ENCODE measurements at regions not wholly inside any gene's neighbourhood (a gene's known extent, or its start where the extent isn't known, plus 50 kb on each side); places are given as distances from the start of the nearest gene placed in this dataset.

DNA sequence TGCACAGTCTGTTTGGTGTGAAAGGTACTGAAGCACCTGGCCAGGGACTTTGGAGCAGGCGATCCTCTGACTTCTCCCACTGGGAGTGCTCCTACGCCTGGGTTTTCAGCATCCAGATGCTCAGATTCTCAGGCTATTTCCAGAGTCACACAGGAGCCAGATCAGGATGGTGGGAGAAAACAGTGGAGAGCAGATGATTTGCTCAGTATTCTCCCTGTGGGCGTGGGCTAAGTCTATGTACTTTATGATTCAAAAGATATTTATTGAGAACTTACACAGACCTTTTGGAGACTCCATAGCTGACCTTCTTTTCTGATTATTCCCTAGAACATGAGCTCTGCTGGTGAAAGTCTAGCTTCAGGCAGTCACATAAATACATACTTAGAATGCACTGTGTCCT lies 134.6 kb downstream of the TENT5C start:
- no peak overlapping the region for H3K23ac ChIP-seq (ENCODE audit: insufficient read length)
- H2BK120ac ChIP-seq (replicated peaks; ENCODE audit: low read depth, low read length), result no peak overlapping the region
- no peak overlapping the region for H3K4me3 ChIP-seq (ENCODE audit: extremely low read depth in 1 of 4, insufficient read depth in 2 of 4, low read depth in 3 of 4, low read length in 4 of 4)
- no peaks in the 10 kb centered on the region for H3K36me3 ChIP-seq (ENCODE audit: control insufficient read depth in 2 of 4, insufficient read depth in 4 of 4, low read length in 3 of 4)
- DNase-seq (ENCODE audit: low read depth in 1 of 2, low spot score in 2 of 2), result no peak
- no peak overlapping the region for H4K8ac ChIP-seq (ENCODE audit: extremely low read depth, insufficient read depth, low read length)
- peak overlapping the region; percentile 68; the same call in 1 of the 2 replicates for H2AFZ ChIP-seq (ENCODE audit: low read length)
- no peak overlapping the region for H3K18ac ChIP-seq (ENCODE audit: extremely low read depth, low read length)
- no peak overlapping the region for H2BK20ac ChIP-seq (ENCODE audit: low read length)
- no peaks in the 10 kb centered on the region for H3K9me3 ChIP-seq (ENCODE audit: insufficient read depth in 2 of 2, low read depth in 1 of 2, low read length in 1 of 2)
- H2BK5ac ChIP-seq (ENCODE audit: low read depth, low read length), result no peak overlapping the region
- H3K4me2 ChIP-seq (ENCODE audit: insufficient read depth in 1 of 2, low read depth in 2 of 2, low read length in 2 of 2), result no peak overlapping the region
- no peaks in the 10 kb centered on the region for H4K20me1 ChIP-seq (replicated peaks in 1 of 2; ENCODE audit: control insufficient read depth in 1 of 2, insufficient read depth in 2 of 2, low read length in 2 of 2)
- no peaks in the 10 kb centered on the region for H3K79me2 ChIP-seq (ENCODE audit: control insufficient read depth in 1 of 2, insufficient read depth in 2 of 2, low read length in 2 of 2)
- H3K9ac ChIP-seq (replicated peaks in 1 of 4; ENCODE audit: extremely low read depth in 1 of 4, low read depth in 3 of 4, low read length in 3 of 4), result no peak overlapping the region
- H2BK12ac ChIP-seq (ENCODE audit: low read depth, low read length), result no peak overlapping the region
- H2BK15ac ChIP-seq (ENCODE audit: low read length), result no peak overlapping the region
- H3K56ac ChIP-seq (replicated peaks; ENCODE audit: insufficient read length, low read depth, low read length), result no peak overlapping the region
- no peak overlapping the region for H2AK5ac ChIP-seq (ENCODE audit: low read depth, low read length)
- ChIA-PET POLR2A (ENCODE audit: partially characterized antibody) (no interaction called here), CTCF (ENCODE audit: partially characterized antibody) (interaction anchor here (0.6 to 2.9 kb wide), 2 partner anchors 14 to 17 kb away, joined by 3 to 17 read pairs; no protein-coding TSS in a partner anchor)
- H4K91ac ChIP-seq (replicated peaks; ENCODE audit: insufficient read length, low read length), result no peak overlapping the region
- no peaks in the 10 kb centered on the region for H3K23me2 ChIP-seq (ENCODE audit: low read depth, low read length)
- no peak overlapping the region for H4K5ac ChIP-seq (ENCODE audit: insufficient read length, low read depth, low read length)
- no peaks in the 10 kb centered on the region for H3K27me3 ChIP-seq (replicated peaks in 1 of 4; ENCODE audit: control insufficient read depth in 3 of 4, extremely low read depth in 1 of 4, insufficient read depth in 3 of 4, low read length in 3 of 4)
- WGBS, 2 experiments (ENCODE audit: extremely low coverage in 1 of 2, insufficient coverage in 1 of 2, insufficient read length in 1 of 2, insufficient replicate concordance in 2 of 2, low coverage in 1 of 2, low lambda C conversion rate in 2 of 2, missing lambda C conversion rate in 1 of 2), result 74% methylated on average over 3 of the region's 3 CpGs; no CpG with 5 or more reads in 1 of the 2 experiments
- H3K79me1 ChIP-seq (ENCODE audit: low read depth, low read length), result no peaks in the 10 kb centered on the region
- no peak for FAIRE-seq
- H3K4me1 ChIP-seq (replicated peaks in 1 of 4; ENCODE audit: control insufficient read depth in 3 of 4, insufficient read depth in 4 of 4, low read length in 3 of 4), result no peaks in the 10 kb centered on the region
- no peak overlapping the region for H3K4ac ChIP-seq (replicated peaks; ENCODE audit: insufficient read length, low read depth, low read length)
- H3K27ac ChIP-seq (ENCODE audit: low read depth, low read length), result no peak overlapping the region
- H3K14ac ChIP-seq (ENCODE audit: insufficient read length), result no peak overlapping the region
- TF ChIP-seq BRCA1 (IDR thresholded peaks at IDR 0.05; ENCODE audit: low read depth, low read length), result no peak
- TF ChIP-seq BACH1 (IDR thresholded peaks at IDR 0.05; ENCODE audit: low read length), result no peak
- no peak for TF ChIP-seq RAD21 (IDR thresholded peaks at IDR 0.05 in 1 of 2, conservative IDR thresholded peaks at IDR 0.05 in 1 of 2; ENCODE audit: low read depth in 2 of 2, low read length in 2 of 2)
- TF ChIP-seq SIRT6 (IDR thresholded peaks at IDR 0.05; ENCODE audit: low read length), result no peak
- no peak for TF ChIP-seq NRF1 (IDR thresholded peaks at IDR 0.05; ENCODE audit: low read depth, low read length)
- TF ChIP-seq TBP (IDR thresholded peaks at IDR 0.05; ENCODE audit: low read depth, low read length), result no peak
- no peak for TF ChIP-seq CHD1 (IDR thresholded peaks at IDR 0.05; ENCODE audit: low read depth, low read length)
- TF ChIP-seq NANOG (IDR thresholded peaks at IDR 0.05; ENCODE audit: insufficient read depth, low read depth, low read length, poor library complexity, severe bottlenecking), result no peak
- no peak for TF ChIP-seq RNF2 (IDR thresholded peaks at IDR 0.05; ENCODE audit: borderline replicate concordance, low read depth, low read length, missing control alignments, poor library complexity, severe bottlenecking)
- TF ChIP-seq TCF12 (IDR thresholded peaks at IDR 0.05; ENCODE audit: low read depth, low read length), result no peak
- no peak for TF ChIP-seq SRF (IDR thresholded peaks at IDR 0.05; ENCODE audit: low read depth, low read length)
- TF ChIP-seq PHF8 (conservative IDR thresholded peaks at IDR 0.05; ENCODE audit: low read depth, low read length), result no peak

Data from H1 (cell line).